ENCODE measurements at regions not wholly inside any gene's neighbourhood (a gene's known extent, or its start where the extent isn't known, plus 50 kb on each side); places are given as distances from the start of the nearest gene placed in this dataset.

GRCh38 chr12:40618636-40619035 is 73.6 kb upstream of the CNTN1 start:
- Histone ChIP-seq H3K4me3 (replicated peaks; ENCODE audit: insufficient read depth, low read length) (no peak overlapping the region), H3K27me3 (ENCODE audit: insufficient read depth, poor library complexity, severe bottlenecking) (no peaks in the 10 kb centered on the region), H3K27ac (replicated peaks) (no peak overlapping the region)
- DNase-seq (ENCODE audit: low read depth in 1 of 2, low spot score in 1 of 2): no peak
- TF ChIP-seq GABPA (IDR thresholded peaks at IDR 0.05; ENCODE audit: low read depth) (no peak), POLR2AphosphoS5 (IDR thresholded peaks at IDR 0.05; ENCODE audit: low read depth) (no peak), REST (IDR thresholded peaks at IDR 0.05; ENCODE audit: insufficient replicate concordance, low read depth) (no peak), CTCF (IDR thresholded peaks at IDR 0.05; ENCODE audit: insufficient read depth, low read length) (no peak), SPI1 (IDR thresholded peaks at IDR 0.05; ENCODE audit: borderline replicate concordance, low read depth) (no peak)

DNA sequence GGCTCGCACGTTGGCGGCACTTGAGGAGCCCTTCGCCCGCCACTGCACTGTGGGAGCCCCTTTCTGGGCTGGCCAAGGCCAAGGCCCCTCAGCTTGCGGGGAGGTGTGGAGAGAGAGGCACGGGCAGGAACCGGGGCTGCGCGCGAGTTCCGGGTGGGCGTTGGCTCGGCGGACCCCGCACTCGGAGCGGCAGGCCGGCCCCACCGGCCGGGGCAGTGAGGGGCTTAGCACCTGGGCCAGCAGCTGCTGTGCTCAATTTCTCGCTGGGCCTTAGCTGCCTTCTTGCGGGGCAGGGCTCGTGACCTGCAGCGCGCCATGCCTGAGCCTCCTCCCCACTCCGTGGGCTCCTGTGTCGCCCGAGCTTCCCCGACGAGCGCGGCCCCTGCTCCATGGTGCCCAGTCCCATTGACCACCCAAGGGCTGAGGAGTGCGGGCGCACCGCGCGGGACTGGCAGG is 71.6 kb upstream of the CNTN1 start:
- H3K4me3 ChIP-seq (replicated peaks; ENCODE audit: insufficient read depth, low read length): no peak overlapping the region
- H3K27me3 ChIP-seq (ENCODE audit: insufficient read depth, poor library complexity, severe bottlenecking): no peaks in the 10 kb centered on the region
- no peak for DNase-seq (ENCODE audit: low read depth in 1 of 2, low spot score in 1 of 2)
- no peak overlapping the region for H3K27ac ChIP-seq (replicated peaks)
- TF ChIP-seq CTCF (IDR thresholded peaks at IDR 0.05; ENCODE audit: insufficient read depth, low read length): no peak
- no peak for TF ChIP-seq POLR2AphosphoS5 (IDR thresholded peaks at IDR 0.05; ENCODE audit: low read depth)
- TF ChIP-seq GABPA (IDR thresholded peaks at IDR 0.05; ENCODE audit: low read depth): no peak
- TF ChIP-seq SPI1 (IDR thresholded peaks at IDR 0.05; ENCODE audit: borderline replicate concordance, low read depth): no peak
- TF ChIP-seq REST (IDR thresholded peaks at IDR 0.05; ENCODE audit: insufficient replicate concordance, low read depth): no peak

DNA sequence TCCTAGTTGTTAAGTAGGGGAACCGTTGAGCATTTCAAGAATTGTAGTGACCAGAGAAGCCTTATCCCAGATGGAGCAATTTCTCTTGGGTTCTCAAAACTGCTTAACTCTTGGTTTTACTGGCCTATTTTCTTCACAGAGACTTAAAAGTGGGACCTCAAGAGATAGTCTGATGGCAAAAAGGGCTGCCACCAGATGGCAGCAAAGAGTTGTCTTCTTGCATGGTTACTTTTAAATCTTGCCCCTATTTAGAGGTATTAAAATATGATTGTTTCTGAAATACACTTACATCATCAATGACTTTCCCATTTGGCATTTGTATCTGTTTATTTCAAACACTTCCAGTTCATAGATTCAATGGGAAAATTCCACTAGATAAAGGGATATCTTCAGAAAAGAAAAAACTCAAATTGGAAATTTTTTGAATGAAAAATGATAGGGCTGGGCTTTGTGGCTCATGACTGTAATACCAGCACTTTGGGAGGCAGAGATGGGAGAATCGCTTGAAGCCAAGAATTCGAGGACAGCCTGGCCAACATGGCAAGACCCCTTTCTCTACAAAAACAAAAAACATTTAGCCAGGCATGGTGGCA is 69.9 kb upstream of the CNTN1 start:
- no peak overlapping the region for H3K4me3 ChIP-seq (replicated peaks; ENCODE audit: insufficient read depth, low read length)
- H3K27me3 ChIP-seq (ENCODE audit: insufficient read depth, poor library complexity, severe bottlenecking): no peaks in the 10 kb centered on the region
- TF ChIP-seq GABPA (IDR thresholded peaks at IDR 0.05; ENCODE audit: low read depth) (no peak), POLR2AphosphoS5 (IDR thresholded peaks at IDR 0.05; ENCODE audit: low read depth) (no peak), CTCF (IDR thresholded peaks at IDR 0.05; ENCODE audit: insufficient read depth, low read length) (peak; percentile 54), REST (IDR thresholded peaks at IDR 0.05; ENCODE audit: insufficient replicate concordance, low read depth) (no peak)
- DNase-seq (ENCODE audit: low read depth in 1 of 2, low spot score in 1 of 2): peak in 1 of 2 experiments; percentile 10
- no peak overlapping the region for H3K27ac ChIP-seq (replicated peaks)

All from HL-60 (cell line).